ENCODE measurements at regions not wholly inside any gene's neighbourhood (a gene's known extent, or its start where the extent isn't known, plus 50 kb on each side); places are given as distances from the start of the nearest gene placed in this dataset.

DNA sequence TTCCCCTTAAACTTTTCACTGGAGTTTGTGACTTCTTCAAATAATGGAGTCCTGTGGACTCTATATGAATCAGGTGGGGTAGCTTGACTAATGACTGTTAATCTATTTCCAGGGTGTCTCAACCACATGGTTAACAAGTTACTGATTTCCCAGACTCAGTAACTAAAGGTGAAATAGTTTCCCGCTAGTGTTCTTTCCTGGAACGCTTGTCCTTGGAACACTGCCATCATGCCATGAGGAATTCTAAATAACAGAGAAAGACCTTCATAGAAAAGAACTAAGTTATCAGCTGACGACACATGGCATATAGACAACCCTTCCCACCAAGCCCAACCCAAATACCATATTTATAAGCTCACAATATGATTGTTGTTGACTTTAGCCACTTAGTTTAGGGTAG lies 1027.9 kb upstream of the FAM98A start:
- H3K4me1 ChIP-seq, result no peaks in the 10 kb centered on the region
- H3K27me3 ChIP-seq (replicated peaks; ENCODE audit: control insufficient read depth, insufficient read depth, low read length), result no peaks in the 10 kb centered on the region
- ChIA-PET POLR2A (no interaction called here), CTCF (no interaction called here)
- Mint-ChIP-seq H3K4me1 (ENCODE audit: low read depth, unreplicated experiment) (no peaks in the 10 kb centered on the region), H3K4me3 (ENCODE audit: unreplicated experiment) (no peak overlapping the region), H3K27ac (ENCODE audit: unreplicated experiment) (no peak overlapping the region), H3K9me3 (ENCODE audit: unreplicated experiment) (peaks cover 9% of the 10 kb centered on the region), H3K27me3 (ENCODE audit: insufficient read depth, unreplicated experiment) (no peaks in the 10 kb centered on the region), H3K36me3 (ENCODE audit: insufficient read depth, unreplicated experiment) (no peaks in the 10 kb centered on the region)
- no peaks in the 10 kb centered on the region for H3K36me3 ChIP-seq (ENCODE audit: control insufficient read depth, insufficient read depth, low read length)
- no peak overlapping the region for H3K4me3 ChIP-seq (ENCODE audit: low read depth, low read length)
- no peaks in the 10 kb centered on the region for H3K9me3 ChIP-seq
- DNase-seq, result no peak
- intact Hi-C loops (cut with micrococcal nuclease; ENCODE audit: unreplicated experiment), result no loop called here
- TF ChIP-seq, protein P1, sequence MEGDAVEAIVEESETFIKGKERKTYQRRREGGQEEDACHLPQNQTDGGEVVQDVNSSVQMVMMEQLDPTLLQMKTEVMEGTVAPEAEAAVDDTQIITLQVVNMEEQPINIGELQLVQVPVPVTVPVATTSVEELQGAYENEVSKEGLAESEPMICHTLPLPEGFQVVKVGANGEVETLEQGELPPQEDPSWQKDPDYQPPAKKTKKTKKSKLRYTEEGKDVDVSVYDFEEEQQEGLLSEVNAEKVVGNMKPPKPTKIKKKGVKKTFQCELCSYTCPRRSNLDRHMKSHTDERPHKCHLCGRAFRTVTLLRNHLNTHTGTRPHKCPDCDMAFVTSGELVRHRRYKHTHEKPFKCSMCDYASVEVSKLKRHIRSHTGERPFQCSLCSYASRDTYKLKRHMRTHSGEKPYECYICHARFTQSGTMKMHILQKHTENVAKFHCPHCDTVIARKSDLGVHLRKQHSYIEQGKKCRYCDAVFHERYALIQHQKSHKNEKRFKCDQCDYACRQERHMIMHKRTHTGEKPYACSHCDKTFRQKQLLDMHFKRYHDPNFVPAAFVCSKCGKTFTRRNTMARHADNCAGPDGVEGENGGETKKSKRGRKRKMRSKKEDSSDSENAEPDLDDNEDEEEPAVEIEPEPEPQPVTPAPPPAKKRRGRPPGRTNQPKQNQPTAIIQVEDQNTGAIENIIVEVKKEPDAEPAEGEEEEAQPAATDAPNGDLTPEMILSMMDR (IDR thresholded peaks at IDR 0.05; ENCODE audit: insufficient read depth in 1 of 2, low read depth in 1 of 2, low read length in 1 of 2, severe bottlenecking in 1 of 2, unreplicated experiment in 1 of 2), result no peak
- no TSS peak for BruUV-seq (replicated peaks)

DNA sequence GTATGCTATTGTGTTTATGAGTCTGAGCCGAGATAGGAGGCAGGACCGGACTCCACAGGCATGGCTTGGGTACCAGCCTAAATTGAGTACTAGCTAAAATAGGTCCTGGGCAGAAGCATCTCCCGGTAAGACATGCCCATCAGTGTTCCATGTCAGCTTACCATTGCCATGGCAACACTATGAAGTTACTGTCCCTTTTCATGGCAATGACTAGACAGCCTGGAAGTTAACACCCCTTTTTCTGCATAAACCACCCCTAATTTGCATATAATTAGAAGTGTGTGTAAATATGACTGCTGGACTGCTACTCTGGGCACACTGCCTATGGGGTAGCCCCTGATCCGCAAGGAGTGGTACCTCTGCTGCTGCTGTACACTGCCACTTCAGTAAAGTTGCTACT lies 1005.1 kb upstream of the FAM98A start:
- H3K9me3 ChIP-seq, result no peaks in the 10 kb centered on the region
- no peaks in the 10 kb centered on the region for H3K27me3 ChIP-seq (replicated peaks; ENCODE audit: control insufficient read depth, insufficient read depth, low read length)
- H3K36me3 ChIP-seq (ENCODE audit: control insufficient read depth, insufficient read depth, low read length), result no peaks in the 10 kb centered on the region
- H3K4me1 Mint-ChIP-seq (ENCODE audit: low read depth, unreplicated experiment), result no peaks in the 10 kb centered on the region
- ChIA-PET CTCF (no interaction called here), POLR2A (no interaction called here)
- H3K4me3 ChIP-seq (ENCODE audit: low read depth, low read length), result no peak overlapping the region
- TF ChIP-seq, protein P1 (IDR thresholded peaks at IDR 0.05; ENCODE audit: insufficient read depth in 1 of 2, low read depth in 1 of 2, low read length in 1 of 2, severe bottlenecking in 1 of 2, unreplicated experiment in 1 of 2), result no peak
- H3K27me3 Mint-ChIP-seq (ENCODE audit: insufficient read depth, unreplicated experiment), result no peaks in the 10 kb centered on the region
- intact Hi-C loops (cut with micrococcal nuclease; ENCODE audit: unreplicated experiment), result no loop called here
- no peaks in the 10 kb centered on the region for H3K4me1 ChIP-seq
- DNase-seq, result no peak
- BruUV-seq (replicated peaks), result no TSS peak
- H3K36me3 Mint-ChIP-seq (ENCODE audit: insufficient read depth, unreplicated experiment), result no peaks in the 10 kb centered on the region
- no peak overlapping the region for H3K27ac Mint-ChIP-seq (ENCODE audit: unreplicated experiment)
- H3K4me3 Mint-ChIP-seq (ENCODE audit: unreplicated experiment), result no peak overlapping the region
- H3K9me3 Mint-ChIP-seq (ENCODE audit: unreplicated experiment), result no peaks in the 10 kb centered on the region

GRCh38 chr2:34602262-34602661 lies 1003.2 kb upstream of the FAM98A start:
- ChIA-PET POLR2A (no interaction called here), CTCF (no interaction called here)
- H3K36me3 ChIP-seq (ENCODE audit: control insufficient read depth, insufficient read depth, low read length), result no peaks in the 10 kb centered on the region
- Mint-ChIP-seq H3K4me3 (ENCODE audit: unreplicated experiment) (no peak overlapping the region), H3K36me3 (ENCODE audit: insufficient read depth, unreplicated experiment) (no peaks in the 10 kb centered on the region), H3K27me3 (ENCODE audit: insufficient read depth, unreplicated experiment) (no peaks in the 10 kb centered on the region), H3K27ac (ENCODE audit: unreplicated experiment) (no peak overlapping the region), H3K4me1 (ENCODE audit: low read depth, unreplicated experiment) (no peaks in the 10 kb centered on the region), H3K9me3 (ENCODE audit: unreplicated experiment) (no peaks in the 10 kb centered on the region)
- H3K4me1 ChIP-seq, result no peaks in the 10 kb centered on the region
- no peak overlapping the region for H3K4me3 ChIP-seq (ENCODE audit: low read depth, low read length)
- BruUV-seq (replicated peaks), result no TSS peak
- H3K9me3 ChIP-seq, result no peaks in the 10 kb centered on the region
- intact Hi-C loops (cut with micrococcal nuclease; ENCODE audit: unreplicated experiment), result no loop called here
- no peaks in the 10 kb centered on the region for H3K27me3 ChIP-seq (replicated peaks; ENCODE audit: control insufficient read depth, insufficient read depth, low read length)
- TF ChIP-seq, protein P1 (IDR thresholded peaks at IDR 0.05; ENCODE audit: insufficient read depth in 1 of 2, low read depth in 1 of 2, low read length in 1 of 2, severe bottlenecking in 1 of 2, unreplicated experiment in 1 of 2), result no peak
- no peak for DNase-seq

All from Caco-2 (cell line).